ENCODE measurements at regions not wholly inside any gene's neighbourhood (a gene's known extent, or its start where the extent isn't known, plus 50 kb on each side); places are given as distances from the start of the nearest gene placed in this dataset.

DNA sequence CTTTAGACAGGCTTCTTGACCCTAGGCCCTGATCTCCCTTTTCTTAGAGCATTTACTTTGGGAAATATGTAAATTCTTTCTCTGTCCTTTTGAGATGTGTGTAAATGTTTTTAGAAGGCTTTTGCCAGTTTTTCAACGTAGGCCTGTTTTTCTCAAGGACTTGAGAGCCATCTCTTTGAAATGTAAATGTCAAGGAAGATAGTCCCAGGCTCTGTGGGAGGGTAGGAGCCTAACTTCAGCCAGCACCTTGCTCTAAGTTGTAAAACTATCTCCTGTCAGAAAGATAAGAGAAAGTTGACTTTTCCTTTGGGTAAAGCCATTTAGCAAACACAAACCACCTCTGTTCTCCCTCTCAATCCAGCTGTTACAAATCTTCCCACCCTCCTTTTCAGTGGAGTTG lies 219.8 kb downstream of the RPS29 start:
- DNase-seq: no peak
- Histone ChIP-seq H3K9me2 (no peaks in the 10 kb centered on the region), H2AFZ (ENCODE audit: low read depth) (no peak overlapping the region), H3K4me1 (ENCODE audit: control insufficient read depth in 1 of 2, insufficient read depth in 2 of 2, low read depth in 1 of 2, low read length in 1 of 2) (peaks cover 0 to 2% of the 10 kb centered on the region in 2 experiments; a peak in 1 of 4 replicates), H4K20me1 (ENCODE audit: insufficient read depth) (no peaks in the 10 kb centered on the region), H3K4me3 (ENCODE audit: low read depth in 2 of 2, low read length in 1 of 2) (no peak overlapping the region), H3K27ac (ENCODE audit: low read depth in 2 of 2, low read length in 1 of 2) (no peak overlapping the region), H3K27me3 (ENCODE audit: insufficient read depth) (no peaks in the 10 kb centered on the region), H3K9ac (no peak overlapping the region), H3K9me3 (no peaks in the 10 kb centered on the region), H3K4me2 (no peak overlapping the region), H3K79me2 (ENCODE audit: insufficient read depth) (no peaks in the 10 kb centered on the region), H3F3A (replicated peaks; ENCODE audit: insufficient read depth) (no peaks in the 10 kb centered on the region), H3K36me3 (replicated peaks in 1 of 2; ENCODE audit: control insufficient read depth in 1 of 2, insufficient read depth in 2 of 2, low read length in 1 of 2) (no peaks in the 10 kb centered on the region)
- no peak for TF ChIP-seq RXRA (IDR thresholded peaks at IDR 0.05; ENCODE audit: borderline replicate concordance, low read depth)
- TF ChIP-seq EZH2phosphoT487 (IDR thresholded peaks at IDR 0.05; ENCODE audit: borderline replicate concordance, low read depth): no peak
- TF ChIP-seq RAD21 (IDR thresholded peaks at IDR 0.05; ENCODE audit: low read length): no peak
- ChIA-PET CTCF (interaction anchor here (0.7 kb wide), 1 partner anchor 180 kb away, joined by 3 read pairs; no protein-coding TSS in a partner anchor), POLR2A (no interaction called here)
- 5% methylated on average over 1 of the region's 1 CpG for WGBS (ENCODE audit: low lambda C conversion rate)

DNA sequence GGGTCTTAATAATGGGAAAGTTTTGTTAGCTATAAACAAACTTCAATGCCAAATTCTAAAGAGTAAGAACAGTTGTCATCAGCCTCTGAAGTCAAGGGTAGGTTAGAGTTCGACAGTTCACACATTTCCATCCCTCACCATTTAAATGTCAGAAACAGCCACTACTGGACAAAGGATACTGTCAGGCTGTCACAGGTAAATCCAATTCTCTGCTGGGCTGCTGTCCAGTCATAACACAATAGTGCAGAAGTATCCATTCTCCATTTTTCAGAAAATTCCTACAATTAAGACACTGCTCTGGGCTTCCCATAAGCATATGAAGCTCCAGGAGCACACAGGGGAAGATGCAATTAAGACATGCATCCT lies 221.4 kb downstream of the RPS29 start:
- H3K9ac ChIP-seq: no peak overlapping the region
- WGBS (ENCODE audit: low lambda C conversion rate): 12% methylated on average over 1 of the region's 1 CpG
- no peaks in the 10 kb centered on the region for H3F3A ChIP-seq (replicated peaks; ENCODE audit: insufficient read depth)
- H4K20me1 ChIP-seq (ENCODE audit: insufficient read depth): no peaks in the 10 kb centered on the region
- ChIA-PET POLR2A (no interaction called here), CTCF (interaction anchor here (1.0 kb wide), 1 partner anchor 30 kb away, joined by 3 read pairs; no protein-coding TSS in a partner anchor)
- TF ChIP-seq, protein P1, sequence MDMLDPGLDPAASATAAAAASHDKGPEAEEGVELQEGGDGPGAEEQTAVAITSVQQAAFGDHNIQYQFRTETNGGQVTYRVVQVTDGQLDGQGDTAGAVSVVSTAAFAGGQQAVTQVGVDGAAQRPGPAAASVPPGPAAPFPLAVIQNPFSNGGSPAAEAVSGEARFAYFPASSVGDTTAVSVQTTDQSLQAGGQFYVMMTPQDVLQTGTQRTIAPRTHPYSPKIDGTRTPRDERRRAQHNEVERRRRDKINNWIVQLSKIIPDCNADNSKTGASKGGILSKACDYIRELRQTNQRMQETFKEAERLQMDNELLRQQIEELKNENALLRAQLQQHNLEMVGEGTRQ (IDR thresholded peaks at IDR 0.05; ENCODE audit: borderline replicate concordance, low read depth, low read length): no peak
- TF ChIP-seq, protein P2, sequence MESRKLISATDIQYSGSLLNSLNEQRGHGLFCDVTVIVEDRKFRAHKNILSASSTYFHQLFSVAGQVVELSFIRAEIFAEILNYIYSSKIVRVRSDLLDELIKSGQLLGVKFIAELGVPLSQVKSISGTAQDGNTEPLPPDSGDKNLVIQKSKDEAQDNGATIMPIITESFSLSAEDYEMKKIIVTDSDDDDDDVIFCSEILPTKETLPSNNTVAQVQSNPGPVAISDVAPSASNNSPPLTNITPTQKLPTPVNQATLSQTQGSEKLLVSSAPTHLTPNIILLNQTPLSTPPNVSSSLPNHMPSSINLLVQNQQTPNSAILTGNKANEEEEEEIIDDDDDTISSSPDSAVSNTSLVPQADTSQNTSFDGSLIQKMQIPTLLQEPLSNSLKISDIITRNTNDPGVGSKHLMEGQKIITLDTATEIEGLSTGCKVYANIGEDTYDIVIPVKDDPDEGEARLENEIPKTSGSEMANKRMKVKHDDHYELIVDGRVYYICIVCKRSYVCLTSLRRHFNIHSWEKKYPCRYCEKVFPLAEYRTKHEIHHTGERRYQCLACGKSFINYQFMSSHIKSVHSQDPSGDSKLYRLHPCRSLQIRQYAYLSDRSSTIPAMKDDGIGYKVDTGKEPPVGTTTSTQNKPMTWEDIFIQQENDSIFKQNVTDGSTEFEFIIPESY (IDR thresholded peaks at IDR 0.05; ENCODE audit: borderline replicate concordance, low read depth): no peak
- TF ChIP-seq RXRA (IDR thresholded peaks at IDR 0.05; ENCODE audit: borderline replicate concordance, low read depth) (no peak), ELF1 (IDR thresholded peaks at IDR 0.05) (no peak), SIN3A (IDR thresholded peaks at IDR 0.05; ENCODE audit: borderline replicate concordance, low read depth, low read length) (no peak), POLR2AphosphoS5 (IDR thresholded peaks at IDR 0.05; ENCODE audit: low read depth, low read length) (no peak)
- TF ChIP-seq, protein P3, sequence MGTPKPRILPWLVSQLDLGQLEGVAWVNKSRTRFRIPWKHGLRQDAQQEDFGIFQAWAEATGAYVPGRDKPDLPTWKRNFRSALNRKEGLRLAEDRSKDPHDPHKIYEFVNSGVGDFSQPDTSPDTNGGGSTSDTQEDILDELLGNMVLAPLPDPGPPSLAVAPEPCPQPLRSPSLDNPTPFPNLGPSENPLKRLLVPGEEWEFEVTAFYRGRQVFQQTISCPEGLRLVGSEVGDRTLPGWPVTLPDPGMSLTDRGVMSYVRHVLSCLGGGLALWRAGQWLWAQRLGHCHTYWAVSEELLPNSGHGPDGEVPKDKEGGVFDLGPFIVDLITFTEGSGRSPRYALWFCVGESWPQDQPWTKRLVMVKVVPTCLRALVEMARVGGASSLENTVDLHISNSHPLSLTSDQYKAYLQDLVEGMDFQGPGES (IDR thresholded peaks at IDR 0.05; ENCODE audit: low read depth, low read length): no peak
- no peak overlapping the region for H3K4me3 ChIP-seq (ENCODE audit: low read depth in 2 of 2, low read length in 1 of 2)
- no peak overlapping the region for H2AFZ ChIP-seq (ENCODE audit: low read depth)
- no peak overlapping the region for H3K4me2 ChIP-seq
- no peaks in the 10 kb centered on the region for H3K9me2 ChIP-seq
- no peak for DNase-seq
- H3K36me3 ChIP-seq (replicated peaks in 1 of 2; ENCODE audit: control insufficient read depth in 1 of 2, insufficient read depth in 2 of 2, low read length in 1 of 2): no peaks in the 10 kb centered on the region
- peaks cover 0 to 2% of the 10 kb centered on the region in 2 experiments; a peak in 1 of 4 replicates for H3K4me1 ChIP-seq (ENCODE audit: control insufficient read depth in 1 of 2, insufficient read depth in 2 of 2, low read depth in 1 of 2, low read length in 1 of 2)
- no peaks in the 10 kb centered on the region for H3K9me3 ChIP-seq
- no peaks in the 10 kb centered on the region for H3K79me2 ChIP-seq (ENCODE audit: insufficient read depth)
- no peak overlapping the region for H3K27ac ChIP-seq (ENCODE audit: low read depth in 2 of 2, low read length in 1 of 2)
- no peaks in the 10 kb centered on the region for H3K27me3 ChIP-seq (ENCODE audit: insufficient read depth)

All from SK-N-SH (cell line).